ENCODE measurements at regions not wholly inside any gene's neighbourhood (a gene's known extent, or its start where the extent isn't known, plus 50 kb on each side); places are given as distances from the start of the nearest gene placed in this dataset.

- DNase-seq (ENCODE audit: extremely low read depth, low read depth), result no peak
- no peak for TF ChIP-seq CTCF (IDR thresholded peaks at IDR 0.05; ENCODE audit: low read depth, low read length)
Observed at GRCh38 chr9:118109542-118109941, 405.3 kb downstream of the TLR4 start.

GRCh38 chr9:118121361-118121760 is 417.2 kb downstream of the TLR4 start:
- DNase-seq (ENCODE audit: extremely low read depth, low read depth), result no peak
- TF ChIP-seq CTCF (IDR thresholded peaks at IDR 0.05; ENCODE audit: low read depth, low read length), result no peak

- no peak for TF ChIP-seq CTCF (IDR thresholded peaks at IDR 0.05; ENCODE audit: low read depth, low read length)
Observed at GRCh38 chr9:118128313-118128712, 424.1 kb downstream of the TLR4 start.

GRCh38 chr9:118129541-118129940 is 425.3 kb downstream of the TLR4 start:
- no peak for TF ChIP-seq CTCF (IDR thresholded peaks at IDR 0.05; ENCODE audit: low read depth, low read length)
- no peak for DNase-seq (ENCODE audit: extremely low read depth, low read depth)

More at GRCh38 chr9:118128313-118128712, 424.1 kb downstream of the TLR4 start:
- DNase-seq (ENCODE audit: extremely low read depth, low read depth), result no peak

GRCh38 chr9:118148990-118149389 is 444.8 kb downstream of the TLR4 start:
- no peak for DNase-seq (ENCODE audit: extremely low read depth, low read depth)
- no peak for TF ChIP-seq CTCF (IDR thresholded peaks at IDR 0.05; ENCODE audit: low read depth, low read length)

- no peak for TF ChIP-seq CTCF (IDR thresholded peaks at IDR 0.05; ENCODE audit: low read depth, low read length)
- DNase-seq (ENCODE audit: extremely low read depth, low read depth), result no peak
Observed at GRCh38 chr9:118156846-118157245, 452.6 kb downstream of the TLR4 start.

- TF ChIP-seq CTCF (IDR thresholded peaks at IDR 0.05; ENCODE audit: low read depth, low read length), result no peak
- DNase-seq (ENCODE audit: extremely low read depth, low read depth), result no peak
Observed at GRCh38 chr9:118162716-118163115, 458.5 kb downstream of the TLR4 start.

Data from AG09319 (cell line).